ENCODE measurements at regions not wholly inside any gene's neighbourhood (a gene's known extent, or its start where the extent isn't known, plus 50 kb on each side); places are given as distances from the start of the nearest gene placed in this dataset.
"Not testable (repeated sequence)": the region's sequence is repeated elsewhere in the genome, so short reads cannot be mapped to it uniquely, and the experiment has no call there.

GRCh38 chr6:169019727-169020491 is 233.7 kb downstream of the THBS2 start:
- peaks cover 19% of the 10 kb centered on the region for H3K27me3 Mint-ChIP-seq
- peaks cover 9% of the 10 kb centered on the region for H3K9me3 Mint-ChIP-seq
- no peaks in the 10 kb centered on the region for H3K4me1 Mint-ChIP-seq
- ATAC-seq (replicated peaks): no peak
- H3K4me3 Mint-ChIP-seq: no peak overlapping the region
- no peak overlapping the region for H3K27ac Mint-ChIP-seq
- H3K36me3 Mint-ChIP-seq (ENCODE audit: low read depth): no peaks in the 10 kb centered on the region

- H3K9me3 Mint-ChIP-seq: peaks cover 9% of the 10 kb centered on the region
- no peaks in the 10 kb centered on the region for H3K4me1 Mint-ChIP-seq
- no peak overlapping the region for H3K4me3 Mint-ChIP-seq
- H3K27me3 Mint-ChIP-seq: peaks cover 19% of the 10 kb centered on the region
- H3K27ac Mint-ChIP-seq: no peak overlapping the region
- no peaks in the 10 kb centered on the region for H3K36me3 Mint-ChIP-seq (ENCODE audit: low read depth)
- ATAC-seq (replicated peaks): no peak
Measured at GRCh38 chr6:169019111-169019510, 234.5 kb downstream of the THBS2 start.

GRCh38 chr6:169016758-169017157 is 236.9 kb downstream of the THBS2 start:
- Mint-ChIP-seq H3K4me3 (no peak overlapping the region), H3K27ac (no peak overlapping the region), H3K36me3 (ENCODE audit: low read depth) (no peaks in the 10 kb centered on the region), H3K27me3 (peaks cover 19% of the 10 kb centered on the region), H3K9me3 (peaks cover 9% of the 10 kb centered on the region), H3K4me1 (no peaks in the 10 kb centered on the region)
- no peak for ATAC-seq (replicated peaks)

- H3K4me1 Mint-ChIP-seq: no peaks in the 10 kb centered on the region
- H3K27ac Mint-ChIP-seq: no peak overlapping the region
- H3K9me3 Mint-ChIP-seq: peaks cover 9% of the 10 kb centered on the region
- no peak overlapping the region for H3K4me3 Mint-ChIP-seq
- peaks cover 15% of the 10 kb centered on the region for H3K27me3 Mint-ChIP-seq
- no peaks in the 10 kb centered on the region for H3K36me3 Mint-ChIP-seq (ENCODE audit: low read depth)
- no peak for ATAC-seq (replicated peaks)
Measured at GRCh38 chr6:169014211-169015197, 239.1 kb downstream of the THBS2 start.

GRCh38 chr6:169009628-169010027 is 244.0 kb downstream of the THBS2 start:
- H3K9me3 Mint-ChIP-seq: no peaks in the 10 kb centered on the region
- no peak overlapping the region for H3K4me3 Mint-ChIP-seq
- ATAC-seq (replicated peaks): no peak
- no peaks in the 10 kb centered on the region for H3K27me3 Mint-ChIP-seq
- no peak overlapping the region for H3K27ac Mint-ChIP-seq
- no peaks in the 10 kb centered on the region for H3K4me1 Mint-ChIP-seq
- H3K36me3 Mint-ChIP-seq (ENCODE audit: low read depth): no peaks in the 10 kb centered on the region

GRCh38 chr6:169008641-169009257 is 244.9 kb downstream of the THBS2 start:
- H3K36me3 Mint-ChIP-seq (ENCODE audit: low read depth): no peaks in the 10 kb centered on the region
- no peak overlapping the region for H3K4me3 Mint-ChIP-seq
- H3K4me1 Mint-ChIP-seq: no peaks in the 10 kb centered on the region
- H3K9me3 Mint-ChIP-seq: no peaks in the 10 kb centered on the region
- ATAC-seq (replicated peaks): no peak
- no peaks in the 10 kb centered on the region for H3K27me3 Mint-ChIP-seq
- no peak overlapping the region for H3K27ac Mint-ChIP-seq

- Mint-ChIP-seq H3K27me3 (peaks cover 4% of the 10 kb centered on the region), H3K9me3 (no peaks in the 10 kb centered on the region), H3K27ac (no peak overlapping the region), H3K4me3 (no peak overlapping the region), H3K36me3 (ENCODE audit: low read depth) (no peaks in the 10 kb centered on the region), H3K4me1 (no peaks in the 10 kb centered on the region)
- ATAC-seq (replicated peaks): no peak
Measured at GRCh38 chr6:169005166-169005565, 248.5 kb downstream of the THBS2 start.

GRCh38 chr6:169000022-169000421 is 253.6 kb downstream of the THBS2 start:
- no peaks in the 10 kb centered on the region for H3K4me1 Mint-ChIP-seq
- peaks cover 4% of the 10 kb centered on the region for H3K27me3 Mint-ChIP-seq

GRCh38 chr6:168999392-168999791 is 254.3 kb downstream of the THBS2 start:
- Mint-ChIP-seq H3K4me1 (no peaks in the 10 kb centered on the region), H3K27ac (no peak overlapping the region), H3K4me3 (no peak overlapping the region), H3K27me3 (peaks cover 4% of the 10 kb centered on the region), H3K9me3 (no peaks in the 10 kb centered on the region), H3K36me3 (ENCODE audit: low read depth) (no peaks in the 10 kb centered on the region)
- no peak for ATAC-seq (replicated peaks)

More at GRCh38 chr6:169000022-169000421, 253.6 kb downstream of the THBS2 start:
- no peaks in the 10 kb centered on the region for H3K36me3 Mint-ChIP-seq (ENCODE audit: low read depth)
- no peak overlapping the region for H3K4me3 Mint-ChIP-seq
- H3K27ac Mint-ChIP-seq: no peak overlapping the region
- ATAC-seq (replicated peaks): no peak
- no peaks in the 10 kb centered on the region for H3K9me3 Mint-ChIP-seq

GRCh38 chr6:168996356-168996625 is 257.4 kb downstream of the THBS2 start:
- Mint-ChIP-seq H3K36me3 (ENCODE audit: low read depth) (no peaks in the 10 kb centered on the region), H3K4me1 (no peaks in the 10 kb centered on the region), H3K27ac (no peak overlapping the region), H3K9me3 (no peaks in the 10 kb centered on the region), H3K4me3 (no peak overlapping the region), H3K27me3 (no peaks in the 10 kb centered on the region)
- ATAC-seq (replicated peaks): no peak

GRCh38 chr6:168995526-168996355 is 257.9 kb downstream of the THBS2 start:
- no peaks in the 10 kb centered on the region for H3K27me3 Mint-ChIP-seq
- no peak overlapping the region for H3K27ac Mint-ChIP-seq
- no peaks in the 10 kb centered on the region for H3K36me3 Mint-ChIP-seq (ENCODE audit: low read depth)
- no peaks in the 10 kb centered on the region for H3K9me3 Mint-ChIP-seq
- H3K4me1 Mint-ChIP-seq: no peaks in the 10 kb centered on the region
- no peak for ATAC-seq (replicated peaks)
- no peak overlapping the region for H3K4me3 Mint-ChIP-seq

GRCh38 chr6:168994956-168995355 is 258.7 kb downstream of the THBS2 start:
- H3K36me3 Mint-ChIP-seq (ENCODE audit: low read depth): no peaks in the 10 kb centered on the region
- no peak for ATAC-seq (replicated peaks)
- H3K4me1 Mint-ChIP-seq: no peaks in the 10 kb centered on the region
- H3K27ac Mint-ChIP-seq: no peak overlapping the region
- H3K9me3 Mint-ChIP-seq: no peaks in the 10 kb centered on the region
- H3K27me3 Mint-ChIP-seq: no peaks in the 10 kb centered on the region
- no peak overlapping the region for H3K4me3 Mint-ChIP-seq

- no peak overlapping the region for H3K4me3 Mint-ChIP-seq
- H3K36me3 Mint-ChIP-seq (ENCODE audit: low read depth): no peaks in the 10 kb centered on the region
- H3K27ac Mint-ChIP-seq: no peak overlapping the region
- no peak for ATAC-seq (replicated peaks)
- H3K4me1 Mint-ChIP-seq: no peaks in the 10 kb centered on the region
- no peaks in the 10 kb centered on the region for H3K27me3 Mint-ChIP-seq
- H3K9me3 Mint-ChIP-seq: no peaks in the 10 kb centered on the region
Measured at GRCh38 chr6:168992446-168993144, 261.1 kb downstream of the THBS2 start.

- not testable (repeated sequence) for H3K9me3 Mint-ChIP-seq
Measured at GRCh38 chr6:168991695-168992094, 262.0 kb downstream of the THBS2 start.

More at GRCh38 chr6:168991695-168992094, 262.0 kb downstream of the THBS2 start:
- H3K36me3 Mint-ChIP-seq (ENCODE audit: low read depth); ATAC-seq (replicated peaks); H3K27ac Mint-ChIP-seq; H3K4me1 Mint-ChIP-seq; H3K27me3 Mint-ChIP-seq; H3K4me3 Mint-ChIP-seq: not testable (repeated sequence)
